ENCODE measurements at regions not wholly inside any gene's neighbourhood (a gene's known extent, or its start where the extent isn't known, plus 50 kb on each side); places are given as distances from the start of the nearest gene placed in this dataset.

DNA sequence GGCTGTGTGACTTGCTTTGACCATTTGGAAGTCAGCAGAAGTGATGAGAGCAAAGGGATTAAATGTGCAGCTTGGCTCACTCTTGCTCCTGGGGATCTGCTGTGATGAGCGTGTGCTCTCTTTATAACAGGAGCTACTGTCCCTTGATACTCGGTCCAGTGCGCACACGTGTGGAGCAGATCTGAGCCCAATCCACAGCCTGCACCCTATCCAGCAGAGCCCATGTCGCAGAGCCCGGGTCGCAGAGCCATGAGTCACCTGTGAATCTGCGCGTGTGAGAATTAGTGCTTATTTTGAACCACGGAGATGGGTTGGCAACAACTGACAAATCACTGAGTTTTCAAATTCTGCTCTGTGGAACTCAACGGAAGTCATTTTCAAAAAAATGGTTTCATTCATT, 291.0 kb upstream of the SULF2 start:
- H3K27me3 ChIP-seq (ENCODE audit: control insufficient read depth in 1 of 2, insufficient read depth in 2 of 2, low read length in 2 of 2), result peaks cover 0 to 3% of the 10 kb centered on the region in 2 donors
- H3K27ac ChIP-seq (ENCODE audit: low read depth, low read length), result no peak overlapping the region
- H3K36me3 ChIP-seq (ENCODE audit: control insufficient read depth in 1 of 2, insufficient read depth in 2 of 2, low read length in 2 of 2), result no peaks in the 10 kb centered on the region
- no peaks in the 10 kb centered on the region for H3K4me1 ChIP-seq (ENCODE audit: control insufficient read depth in 1 of 2, insufficient read depth in 2 of 2, low read length in 2 of 2)
- no peaks in the 10 kb centered on the region for H3K9me3 ChIP-seq (ENCODE audit: control insufficient read depth in 1 of 2, low read length in 2 of 2)
- H3K9ac ChIP-seq (ENCODE audit: low read depth in 1 of 2, low read length in 2 of 2), result no peak overlapping the region
- H3K4me3 ChIP-seq (ENCODE audit: low read depth in 1 of 2, low read length in 2 of 2), result no peak overlapping the region

DNA sequence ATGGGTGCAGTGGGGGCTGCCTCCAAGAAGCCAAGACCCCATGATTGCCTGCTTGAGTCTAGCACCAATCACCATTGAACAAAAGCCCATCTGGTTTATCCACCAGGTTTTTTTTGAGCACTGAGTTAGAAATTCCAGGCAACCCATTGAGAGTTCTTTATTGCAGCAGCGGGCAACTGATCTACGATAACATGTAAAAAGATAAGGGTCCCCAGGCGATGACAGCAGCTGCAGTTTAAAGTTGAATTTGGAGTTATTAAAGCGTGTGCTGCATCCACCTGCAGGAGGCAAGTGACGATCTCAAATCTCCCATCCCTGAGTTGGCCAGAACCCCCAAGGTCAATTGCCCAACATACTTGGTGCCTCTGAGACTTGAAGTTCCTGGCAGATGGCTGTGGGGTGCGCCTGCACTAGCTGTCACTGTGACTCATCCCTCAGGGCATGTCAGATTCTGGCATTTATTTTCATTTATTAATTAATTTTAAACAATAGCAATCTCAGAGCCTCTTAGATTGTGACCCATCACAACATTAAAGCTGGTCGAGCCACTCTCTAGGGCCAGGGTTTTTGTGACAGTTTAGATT, 290.4 kb upstream of the SULF2 start:
- Histone ChIP-seq H3K27me3 (ENCODE audit: control insufficient read depth in 1 of 2, insufficient read depth in 2 of 2, low read length in 2 of 2) (peaks cover 0 to 3% of the 10 kb centered on the region in 2 donors), H3K4me1 (ENCODE audit: control insufficient read depth in 1 of 2, insufficient read depth in 2 of 2, low read length in 2 of 2) (no peaks in the 10 kb centered on the region), H3K36me3 (ENCODE audit: control insufficient read depth in 1 of 2, insufficient read depth in 2 of 2, low read length in 2 of 2) (no peaks in the 10 kb centered on the region), H3K4me3 (ENCODE audit: low read depth in 1 of 2, low read length in 2 of 2) (no peak overlapping the region), H3K27ac (ENCODE audit: low read depth, low read length) (no peak overlapping the region), H3K9me3 (ENCODE audit: control insufficient read depth in 1 of 2, low read length in 2 of 2) (no peaks in the 10 kb centered on the region), H3K9ac (ENCODE audit: low read depth in 1 of 2, low read length in 2 of 2) (no peak overlapping the region)

DNA sequence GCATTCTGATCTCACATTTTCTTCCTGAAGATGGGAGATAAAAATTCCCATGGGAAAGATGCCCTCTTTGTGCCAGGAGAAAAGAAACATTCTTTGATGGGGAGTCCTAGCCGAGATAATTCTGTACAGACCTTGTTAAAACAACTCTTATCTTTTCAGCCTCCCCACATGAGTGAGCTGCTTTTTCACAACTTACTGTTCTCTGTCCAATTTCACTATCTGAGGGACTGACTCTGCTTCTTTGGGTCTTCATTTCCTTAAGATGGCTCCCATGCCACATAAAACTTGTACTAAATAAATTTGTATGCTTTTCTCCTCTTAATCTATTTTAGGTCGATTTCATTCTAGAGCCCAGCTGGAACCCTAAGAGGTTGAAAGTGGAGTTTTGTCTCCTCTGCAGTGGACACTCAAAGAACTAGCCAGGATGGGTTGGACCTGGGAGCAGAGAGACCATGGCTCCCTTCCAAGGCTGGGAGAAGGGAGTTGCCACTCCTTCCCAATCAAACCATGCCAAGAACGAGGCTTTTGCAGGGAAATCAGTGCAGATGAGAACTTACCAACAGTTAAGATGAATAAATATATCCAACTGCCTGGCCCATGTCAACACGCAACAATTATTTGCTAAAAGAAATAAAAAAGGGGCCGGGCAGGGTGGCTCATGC, 285.8 kb upstream of the SULF2 start:
- no peak overlapping the region for H3K27ac ChIP-seq (ENCODE audit: low read depth, low read length)
- no peak overlapping the region for H3K9ac ChIP-seq (ENCODE audit: low read depth in 1 of 2, low read length in 2 of 2)
- no peaks in the 10 kb centered on the region for H3K36me3 ChIP-seq (ENCODE audit: control insufficient read depth in 1 of 2, insufficient read depth in 2 of 2, low read length in 2 of 2)
- H3K4me1 ChIP-seq (ENCODE audit: control insufficient read depth in 1 of 2, insufficient read depth in 2 of 2, low read length in 2 of 2), result no peaks in the 10 kb centered on the region
- H3K9me3 ChIP-seq (ENCODE audit: control insufficient read depth in 1 of 2, low read length in 2 of 2), result no peaks in the 10 kb centered on the region
- no peak overlapping the region for H3K4me3 ChIP-seq (ENCODE audit: low read depth in 1 of 2, low read length in 2 of 2)
- H3K27me3 ChIP-seq (ENCODE audit: control insufficient read depth in 1 of 2, insufficient read depth in 2 of 2, low read length in 2 of 2), result no peaks in the 10 kb centered on the region

DNA sequence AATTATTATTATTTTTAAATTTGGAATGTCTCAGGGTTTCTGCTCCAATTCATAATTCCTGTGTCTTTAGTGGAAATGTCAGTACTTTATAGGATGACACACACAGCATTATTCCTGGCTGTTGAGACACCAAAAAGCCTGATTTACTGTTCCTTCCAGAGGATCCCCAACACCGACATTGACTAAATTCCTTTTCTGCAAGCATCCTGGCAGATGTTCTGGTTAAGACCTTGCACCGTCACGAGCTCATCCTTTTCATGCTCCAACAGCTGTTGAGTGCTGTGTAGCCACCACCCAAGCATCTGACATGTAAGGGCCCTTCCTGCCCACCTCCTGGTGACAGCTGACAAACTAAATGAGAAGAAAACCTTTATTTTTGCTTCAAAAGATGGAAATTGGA, 284.3 kb upstream of the SULF2 start:
- no peak overlapping the region for H3K4me3 ChIP-seq (ENCODE audit: low read depth in 1 of 2, low read length in 2 of 2)
- H3K4me1 ChIP-seq (ENCODE audit: control insufficient read depth in 1 of 2, insufficient read depth in 2 of 2, low read length in 2 of 2), result no peaks in the 10 kb centered on the region
- H3K9me3 ChIP-seq (ENCODE audit: control insufficient read depth in 1 of 2, low read length in 2 of 2), result no peaks in the 10 kb centered on the region
- H3K27me3 ChIP-seq (ENCODE audit: control insufficient read depth in 1 of 2, insufficient read depth in 2 of 2, low read length in 2 of 2), result no peaks in the 10 kb centered on the region
- H3K36me3 ChIP-seq (ENCODE audit: control insufficient read depth in 1 of 2, insufficient read depth in 2 of 2, low read length in 2 of 2), result no peaks in the 10 kb centered on the region
- no peak overlapping the region for H3K27ac ChIP-seq (ENCODE audit: low read depth, low read length)
- H3K9ac ChIP-seq (ENCODE audit: low read depth in 1 of 2, low read length in 2 of 2), result no peak overlapping the region

DNA sequence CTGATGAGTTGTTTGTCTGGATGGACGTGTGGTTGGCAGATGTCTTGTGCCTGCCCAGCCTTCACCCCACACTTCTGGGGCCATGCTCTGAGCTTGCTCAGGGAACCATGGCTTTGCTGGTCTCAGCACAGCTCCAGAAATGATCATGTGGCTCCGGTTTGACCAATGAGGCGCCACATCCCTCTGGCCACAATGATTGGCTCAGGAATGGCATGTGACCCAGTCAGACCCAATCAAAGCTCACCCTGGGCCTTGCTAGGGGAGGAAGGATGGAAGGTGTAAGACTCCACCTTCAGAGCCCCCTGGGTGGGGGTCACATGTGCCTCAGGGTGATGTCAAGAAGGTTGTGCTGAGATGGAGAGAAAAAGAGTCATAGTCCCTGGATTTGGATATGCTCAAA, 281.6 kb upstream of the SULF2 start:
- Histone ChIP-seq H3K9ac (ENCODE audit: low read depth in 1 of 2, low read length in 2 of 2) (no peak overlapping the region), H3K4me3 (ENCODE audit: low read depth in 1 of 2, low read length in 2 of 2) (no peak overlapping the region), H3K4me1 (ENCODE audit: control insufficient read depth in 1 of 2, insufficient read depth in 2 of 2, low read length in 2 of 2) (no peaks in the 10 kb centered on the region), H3K27ac (ENCODE audit: low read depth, low read length) (no peak overlapping the region), H3K36me3 (ENCODE audit: control insufficient read depth in 1 of 2, insufficient read depth in 2 of 2, low read length in 2 of 2) (no peaks in the 10 kb centered on the region), H3K27me3 (ENCODE audit: control insufficient read depth in 1 of 2, insufficient read depth in 2 of 2, low read length in 2 of 2) (no peaks in the 10 kb centered on the region), H3K9me3 (ENCODE audit: control insufficient read depth in 1 of 2, low read length in 2 of 2) (no peaks in the 10 kb centered on the region)

DNA sequence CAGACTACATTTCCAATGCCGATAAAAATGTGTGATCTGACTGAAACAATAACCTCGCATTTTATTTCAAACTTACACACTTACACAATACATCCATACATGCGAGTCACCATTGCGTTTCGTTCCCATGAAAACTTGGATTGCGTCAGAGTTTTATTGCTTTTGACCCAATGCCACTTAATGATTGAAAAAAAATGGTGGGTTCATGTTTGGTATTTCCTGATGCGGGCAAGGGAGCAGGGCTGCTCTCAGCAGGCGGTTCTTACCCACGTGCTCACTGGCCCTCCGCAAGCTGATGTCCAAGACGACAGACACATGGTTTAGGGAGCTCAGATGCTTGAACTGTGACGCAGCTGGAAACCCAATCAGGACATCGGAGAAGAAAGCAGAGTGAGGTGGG, 281.0 kb upstream of the SULF2 start:
- Histone ChIP-seq H3K27me3 (ENCODE audit: control insufficient read depth in 1 of 2, insufficient read depth in 2 of 2, low read length in 2 of 2) (no peaks in the 10 kb centered on the region), H3K27ac (ENCODE audit: low read depth, low read length) (no peak overlapping the region), H3K4me3 (ENCODE audit: low read depth in 1 of 2, low read length in 2 of 2) (no peak overlapping the region), H3K9me3 (ENCODE audit: control insufficient read depth in 1 of 2, low read length in 2 of 2) (no peaks in the 10 kb centered on the region), H3K4me1 (ENCODE audit: control insufficient read depth in 1 of 2, insufficient read depth in 2 of 2, low read length in 2 of 2) (no peaks in the 10 kb centered on the region), H3K36me3 (ENCODE audit: control insufficient read depth in 1 of 2, insufficient read depth in 2 of 2, low read length in 2 of 2) (no peaks in the 10 kb centered on the region), H3K9ac (ENCODE audit: low read depth in 1 of 2, low read length in 2 of 2) (no peak overlapping the region)

DNA sequence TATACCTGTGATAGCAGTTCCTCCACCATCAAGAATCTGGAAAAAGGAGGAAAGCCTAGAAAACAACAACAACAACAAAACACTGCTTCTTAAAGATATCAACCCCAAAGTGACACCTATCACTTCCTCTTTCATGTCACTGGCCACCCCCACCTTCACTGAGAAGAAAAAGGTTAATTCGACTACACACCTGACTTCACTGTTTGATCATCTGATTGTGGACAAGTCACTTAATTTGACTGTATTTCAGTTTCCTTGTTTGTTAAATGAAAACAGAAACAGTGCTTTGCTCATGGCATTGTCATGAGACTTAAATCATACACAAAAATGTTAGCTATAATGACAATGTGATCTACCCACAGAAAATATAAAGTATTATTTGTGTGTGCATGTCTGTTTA, 280.6 kb upstream of the SULF2 start:
- Histone ChIP-seq H3K27ac (ENCODE audit: low read depth, low read length) (no peak overlapping the region), H3K4me1 (ENCODE audit: control insufficient read depth in 1 of 2, insufficient read depth in 2 of 2, low read length in 2 of 2) (no peaks in the 10 kb centered on the region), H3K27me3 (ENCODE audit: control insufficient read depth in 1 of 2, insufficient read depth in 2 of 2, low read length in 2 of 2) (no peaks in the 10 kb centered on the region), H3K36me3 (ENCODE audit: control insufficient read depth in 1 of 2, insufficient read depth in 2 of 2, low read length in 2 of 2) (no peaks in the 10 kb centered on the region), H3K4me3 (ENCODE audit: low read depth in 1 of 2, low read length in 2 of 2) (no peak overlapping the region), H3K9me3 (ENCODE audit: control insufficient read depth in 1 of 2, low read length in 2 of 2) (no peaks in the 10 kb centered on the region), H3K9ac (ENCODE audit: low read depth in 1 of 2, low read length in 2 of 2) (no peak overlapping the region)

DNA sequence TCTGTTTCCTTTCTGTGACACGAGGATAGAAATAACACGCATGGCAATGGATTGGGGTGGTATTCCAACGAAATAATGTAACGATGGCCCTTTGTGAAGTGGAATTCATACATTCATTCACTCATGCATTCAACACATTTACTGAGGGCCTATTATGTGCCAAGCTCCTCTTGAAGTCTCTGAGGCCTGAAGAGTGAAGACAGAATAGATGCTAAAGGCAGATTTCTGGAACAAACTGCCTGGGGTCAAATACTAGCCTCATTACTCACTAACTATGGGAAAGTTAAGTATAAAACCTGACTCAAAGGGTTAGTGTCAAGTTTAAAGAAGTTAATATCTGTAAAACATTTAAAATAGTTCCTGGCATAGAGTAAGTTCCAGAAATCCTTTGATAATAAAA, 279.6 kb upstream of the SULF2 start:
- Histone ChIP-seq H3K36me3 (ENCODE audit: control insufficient read depth in 1 of 2, insufficient read depth in 2 of 2, low read length in 2 of 2) (no peaks in the 10 kb centered on the region), H3K27me3 (ENCODE audit: control insufficient read depth in 1 of 2, insufficient read depth in 2 of 2, low read length in 2 of 2) (no peaks in the 10 kb centered on the region), H3K27ac (ENCODE audit: low read depth, low read length) (no peak overlapping the region)

DNA sequence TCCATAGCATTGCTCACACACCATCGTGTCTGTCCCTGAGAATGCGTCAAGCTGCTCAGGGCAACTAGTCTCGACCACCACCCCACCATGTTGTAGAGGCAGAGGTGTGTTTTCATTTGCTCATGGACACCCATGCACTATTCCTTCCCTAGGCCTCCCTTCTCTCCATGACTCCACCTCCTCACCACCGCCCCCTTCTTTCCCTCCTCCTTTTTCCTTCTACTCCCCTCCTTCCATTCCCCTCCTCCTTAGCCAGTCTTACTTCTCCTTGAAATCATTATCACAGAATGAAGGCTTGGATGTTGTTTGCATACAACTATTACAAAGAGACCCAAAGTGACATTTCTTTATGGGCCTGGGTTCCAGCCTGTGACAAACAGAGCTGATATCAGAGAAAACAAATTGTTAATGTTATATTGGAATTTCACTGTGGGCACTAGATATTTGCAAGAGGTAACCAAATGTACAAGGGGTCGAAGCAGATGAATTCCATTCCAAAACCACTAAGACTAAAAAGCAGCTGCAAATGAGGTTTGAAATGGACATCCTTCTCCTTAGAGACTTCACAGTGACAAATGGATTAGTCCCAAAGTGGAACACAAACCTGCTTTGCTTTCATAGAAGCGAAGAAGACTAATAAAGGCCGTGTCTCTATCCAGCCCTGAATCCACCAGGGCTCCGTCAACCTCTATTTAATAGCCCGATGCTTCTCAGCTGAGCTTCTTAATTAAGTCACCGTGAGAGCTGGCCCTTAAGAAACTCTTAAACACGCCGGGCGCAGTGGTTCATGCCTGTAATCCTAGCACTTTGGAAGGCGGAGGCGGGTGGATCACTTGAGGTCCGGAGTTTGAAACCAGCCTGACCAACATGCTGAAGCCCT, 275.8 kb upstream of the SULF2 start:
- Histone ChIP-seq H3K27me3 (ENCODE audit: control insufficient read depth in 1 of 2, insufficient read depth in 2 of 2, low read length in 2 of 2) (no peaks in the 10 kb centered on the region), H3K36me3 (ENCODE audit: control insufficient read depth in 1 of 2, insufficient read depth in 2 of 2, low read length in 2 of 2) (no peaks in the 10 kb centered on the region), H3K4me1 (ENCODE audit: control insufficient read depth in 1 of 2, insufficient read depth in 2 of 2, low read length in 2 of 2) (no peaks in the 10 kb centered on the region), H3K9me3 (ENCODE audit: control insufficient read depth in 1 of 2, low read length in 2 of 2) (no peaks in the 10 kb centered on the region), H3K27ac (ENCODE audit: low read depth, low read length) (no peak overlapping the region), H3K4me3 (ENCODE audit: low read depth in 1 of 2, low read length in 2 of 2) (no peak overlapping the region), H3K9ac (ENCODE audit: low read depth in 1 of 2, low read length in 2 of 2) (no peak overlapping the region)

More for the DNA sequence above, 279.6 kb upstream of the SULF2 start:
- Histone ChIP-seq H3K9me3 (ENCODE audit: control insufficient read depth in 1 of 2, low read length in 2 of 2) (no peaks in the 10 kb centered on the region), H3K9ac (ENCODE audit: low read depth in 1 of 2, low read length in 2 of 2) (no peak overlapping the region), H3K4me1 (ENCODE audit: control insufficient read depth in 1 of 2, insufficient read depth in 2 of 2, low read length in 2 of 2) (no peaks in the 10 kb centered on the region), H3K4me3 (ENCODE audit: low read depth in 1 of 2, low read length in 2 of 2) (no peak overlapping the region)
